Ammon's horn (tissue), 1 donor: ENCODE measurements at regions not wholly inside any gene's neighbourhood (a gene's known extent, or its start where the extent isn't known, plus 50 kb on each side); places are given as distances from the start of the nearest gene placed in this dataset.

ENCODE experiments used
- DNase-seq: peaks from one replicate; pipeline ENCODE4 v3.0.0-alpha.2; 2016; ENCODE audit warnings: low spot score

GRCh38 chr12:132407451-132407961, 78.1 kb upstream of the GALNT9 start:
- no peak for DNase-seq

- no peak for DNase-seq
These were observed 77.4 kb upstream of the GALNT9 start for GRCh38 chr12:132406493-132407450.

GRCh38 chr12:132405742-132406251, 76.4 kb upstream of the GALNT9 start:
- DNase-seq: no peak

- DNase-seq: no peak
These were observed 75.8 kb upstream of the GALNT9 start for GRCh38 chr12:132404951-132405741.

- DNase-seq: no peak
These were observed 75.1 kb upstream of the GALNT9 start for GRCh38 chr12:132404435-132404855.

- DNase-seq: no peak
These were observed 74.4 kb upstream of the GALNT9 start for GRCh38 chr12:132403636-132404434.

GRCh38 chr12:132402831-132403416, 73.5 kb upstream of the GALNT9 start:
- no peak for DNase-seq

GRCh38 chr12:132401982-132402381, 72.6 kb upstream of the GALNT9 start:
- no peak for DNase-seq

- DNase-seq: no peak
These were observed 70.7 kb upstream of the GALNT9 start for GRCh38 chr12:132400011-132400641.

- DNase-seq: no peak
These were observed 70.0 kb upstream of the GALNT9 start for GRCh38 chr12:132399092-132400010.

GRCh38 chr12:132398386-132398991, 69.1 kb upstream of the GALNT9 start:
- no peak for DNase-seq

- no peak for DNase-seq
These were observed 68.6 kb upstream of the GALNT9 start for GRCh38 chr12:132397934-132398385.

GRCh38 chr12:132397152-132397933, 68.0 kb upstream of the GALNT9 start:
- no peak for DNase-seq

- DNase-seq: no peak
These were observed 67.3 kb upstream of the GALNT9 start for GRCh38 chr12:132396657-132397056.

GRCh38 chr12:132395908-132396305, 66.5 kb upstream of the GALNT9 start:
- no peak for DNase-seq

GRCh38 chr12:132395192-132395907, 66.0 kb upstream of the GALNT9 start:
- no peak for DNase-seq
